ENCODE measurements at regions not wholly inside any gene's neighbourhood (a gene's known extent, or its start where the extent isn't known, plus 50 kb on each side); places are given as distances from the start of the nearest gene placed in this dataset.
"Not testable (repeated sequence)": the region's sequence is repeated elsewhere in the genome, so short reads cannot be mapped to it uniquely, and the experiment has no call there.

DNA sequence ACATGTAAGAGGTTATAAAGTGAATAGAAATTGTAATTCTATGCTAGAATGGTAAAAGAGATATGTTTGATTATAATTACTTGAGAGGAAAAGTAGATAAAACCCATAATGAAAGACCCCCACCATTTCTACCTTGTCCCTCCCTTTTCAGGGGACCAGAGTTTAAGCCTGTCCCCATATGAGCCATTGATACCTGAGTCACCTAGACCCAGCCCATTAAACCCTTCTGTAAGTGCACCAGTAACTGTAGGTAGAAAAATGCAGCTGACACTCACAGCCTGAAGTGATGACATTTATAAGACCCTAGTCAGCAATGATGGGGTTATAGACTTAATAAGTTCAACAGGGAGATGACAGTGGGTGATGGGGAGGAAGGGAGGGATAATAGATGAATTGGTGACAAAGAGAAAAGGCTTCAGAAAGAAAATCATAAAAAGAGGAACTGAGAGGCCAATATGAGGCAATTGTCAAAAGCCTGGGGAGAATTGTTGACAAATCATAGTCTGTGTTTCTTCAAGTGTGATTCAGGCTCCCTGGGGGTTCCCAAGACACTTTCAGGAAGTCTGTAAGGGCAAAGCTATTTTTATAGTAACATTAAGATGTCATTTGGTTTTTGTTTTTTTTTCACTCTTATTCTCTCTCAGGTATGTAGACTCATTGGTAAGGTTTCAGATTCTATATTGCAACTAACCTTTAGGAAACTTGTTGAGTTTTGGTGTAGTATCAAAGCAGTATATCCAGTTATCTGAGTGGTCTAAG lies 544.2 kb downstream of the SATB2 start:
- DNase-seq (ENCODE audit: low read depth): no peak

DNA sequence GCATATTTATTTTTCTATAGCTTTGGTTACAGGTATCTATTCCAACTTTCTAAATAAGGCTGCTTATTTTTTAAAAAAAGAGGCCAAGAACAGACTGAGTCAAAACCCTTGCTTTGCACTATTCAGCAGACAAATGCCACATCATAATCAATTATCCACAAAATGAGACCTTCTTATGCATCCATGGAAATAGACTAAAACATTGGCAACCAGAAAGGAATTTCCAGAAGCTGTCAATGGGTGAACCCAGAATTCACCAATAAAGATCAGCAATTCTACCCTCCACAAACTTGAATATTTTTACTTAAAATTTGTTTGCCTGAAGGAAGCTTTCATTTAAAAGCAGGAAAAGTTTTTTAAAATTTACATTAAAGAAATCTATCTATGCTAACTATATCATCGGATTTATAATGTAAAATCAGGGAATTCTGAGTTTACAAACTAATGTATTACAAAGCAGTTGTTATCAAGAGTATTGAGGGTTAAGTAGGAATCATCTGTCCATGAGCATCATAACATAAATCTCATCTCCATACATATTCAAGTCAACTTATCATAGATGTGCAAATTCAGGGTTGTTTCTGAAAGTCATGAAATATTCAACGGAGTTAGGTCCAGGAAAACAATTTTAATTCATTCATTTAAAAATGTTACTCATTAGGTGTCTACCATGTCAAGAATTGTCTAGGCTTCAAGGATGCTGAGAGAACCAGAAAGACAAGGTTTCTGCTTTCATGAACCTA lies 548.0 kb downstream of the SATB2 start:
- no peak for DNase-seq (ENCODE audit: low read depth)

GRCh38 chr2:198905881-198906612 lies 551.7 kb downstream of the SATB2 start:
- no peak for DNase-seq (ENCODE audit: low read depth)

DNA sequence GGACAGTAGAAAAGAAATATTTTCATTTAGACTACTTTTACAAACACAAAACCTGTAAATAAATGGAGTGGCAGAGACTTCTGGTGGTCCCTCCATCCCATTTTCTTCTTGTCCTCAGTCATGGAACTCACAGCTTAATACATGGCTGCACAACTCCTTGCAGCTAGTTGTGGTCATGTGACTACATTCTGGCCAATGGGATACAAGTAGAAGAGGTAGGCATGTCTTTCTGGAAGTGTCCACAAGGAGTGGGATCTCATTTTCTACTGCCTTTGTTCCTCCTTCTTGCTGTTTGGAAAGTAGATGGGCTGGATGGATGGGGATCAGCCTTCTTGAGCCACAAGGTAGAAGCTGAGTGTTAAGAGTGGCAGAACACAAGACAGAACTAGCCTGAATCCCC lies 555.8 kb downstream of the SATB2 start:
- DNase-seq (ENCODE audit: low read depth): no peak

- no peak for DNase-seq (ENCODE audit: low read depth)
Observed at GRCh38 chr2:198900141-198900540, 557.6 kb downstream of the SATB2 start.

GRCh38 chr2:198890490-198890889 lies 567.2 kb downstream of the SATB2 start:
- no peak for DNase-seq (ENCODE audit: low read depth)

GRCh38 chr2:198883604-198884003 lies 574.1 kb downstream of the SATB2 start:
- DNase-seq (ENCODE audit: low read depth): no peak

DNA sequence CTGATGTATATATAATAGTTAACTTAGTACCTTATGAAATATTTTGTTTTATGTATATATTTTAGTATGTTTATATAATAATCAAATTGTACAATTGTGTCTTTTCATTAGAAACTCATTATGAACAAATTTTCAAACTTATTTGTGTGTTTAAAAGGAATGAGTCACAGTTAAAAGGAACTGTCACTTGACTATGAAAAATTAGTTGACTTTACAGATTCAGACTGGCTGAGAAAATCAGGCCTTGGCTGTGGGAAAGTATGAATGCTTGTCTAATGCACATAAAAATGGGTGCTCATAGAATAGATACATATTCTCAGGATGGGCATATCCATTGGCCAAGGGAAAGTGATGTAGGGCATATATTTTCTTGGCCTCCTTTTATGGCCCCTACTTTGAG lies 576.8 kb downstream of the SATB2 start:
- no peak for DNase-seq (ENCODE audit: low read depth)

DNA sequence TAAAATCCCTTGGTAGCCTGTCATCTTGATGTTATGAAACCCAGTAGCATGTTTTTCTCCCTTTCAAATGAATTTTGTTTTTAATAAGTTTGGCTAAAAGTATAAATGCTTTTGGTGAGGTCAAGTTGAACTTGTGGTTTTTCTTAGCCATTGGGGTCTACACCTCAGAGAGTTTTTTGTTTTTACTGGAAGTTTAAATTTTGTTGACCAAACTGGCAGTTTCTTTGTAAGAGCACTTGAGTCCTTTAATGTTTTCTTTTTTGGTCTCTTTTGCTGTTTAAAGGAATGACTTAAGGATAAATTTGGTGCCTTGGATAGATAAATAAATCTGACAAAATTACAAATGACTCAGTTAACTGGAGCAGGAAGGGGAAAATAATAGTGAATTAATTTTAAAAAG lies 577.3 kb downstream of the SATB2 start:
- no peak for DNase-seq (ENCODE audit: low read depth)

GRCh38 chr2:198874472-198874858 lies 583.3 kb downstream of the SATB2 start:
- no peak for DNase-seq (ENCODE audit: low read depth)

DNA sequence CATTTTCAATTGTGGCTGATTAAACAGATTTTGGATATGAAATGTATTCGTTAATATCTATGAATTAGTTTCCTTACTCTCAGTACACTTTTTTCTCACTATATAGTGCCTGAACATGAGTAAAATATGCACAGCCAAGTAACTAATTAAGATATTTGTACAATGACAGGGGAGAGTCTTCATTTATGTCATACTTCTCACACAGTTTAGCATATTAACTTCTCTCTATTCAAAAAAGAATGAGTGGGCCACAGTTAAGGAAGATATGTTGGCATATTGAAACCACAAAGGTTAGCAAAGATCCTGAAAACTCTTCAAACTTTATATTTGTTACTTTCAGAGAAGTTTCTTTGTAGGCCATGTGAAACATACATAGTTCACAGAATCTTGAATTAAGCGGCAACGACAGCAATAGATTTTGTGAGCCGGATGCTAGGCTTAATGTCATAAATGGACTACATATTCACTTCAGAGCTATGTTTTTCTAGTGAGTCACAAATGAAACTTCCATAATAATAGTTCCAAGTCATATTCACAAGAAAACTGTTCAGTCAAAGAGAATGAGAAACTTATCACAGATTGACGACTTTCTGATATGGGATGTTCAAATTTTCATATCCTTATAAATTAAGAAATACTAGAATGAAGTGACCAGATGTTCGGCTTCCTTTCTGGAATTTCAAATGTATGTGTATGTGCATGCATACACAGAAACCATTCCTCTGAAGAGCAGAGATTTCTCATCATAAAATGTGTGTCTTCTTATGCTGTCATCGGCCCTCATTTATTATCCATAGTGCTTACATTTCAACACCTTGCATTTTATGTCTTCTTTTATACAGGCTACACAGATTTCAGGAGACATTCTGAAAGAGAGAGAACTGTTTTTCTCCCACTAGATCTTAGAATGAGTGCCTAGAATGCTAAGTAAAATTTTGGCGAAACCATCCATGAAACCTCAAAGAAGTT lies 584.0 kb downstream of the SATB2 start:
- DNase-seq (ENCODE audit: low read depth): no peak

GRCh38 chr2:198863655-198864054 lies 594.1 kb downstream of the SATB2 start:
- no peak for DNase-seq (ENCODE audit: low read depth)

GRCh38 chr2:198861080-198861479 lies 596.7 kb downstream of the SATB2 start:
- DNase-seq (ENCODE audit: low read depth): no peak

DNA sequence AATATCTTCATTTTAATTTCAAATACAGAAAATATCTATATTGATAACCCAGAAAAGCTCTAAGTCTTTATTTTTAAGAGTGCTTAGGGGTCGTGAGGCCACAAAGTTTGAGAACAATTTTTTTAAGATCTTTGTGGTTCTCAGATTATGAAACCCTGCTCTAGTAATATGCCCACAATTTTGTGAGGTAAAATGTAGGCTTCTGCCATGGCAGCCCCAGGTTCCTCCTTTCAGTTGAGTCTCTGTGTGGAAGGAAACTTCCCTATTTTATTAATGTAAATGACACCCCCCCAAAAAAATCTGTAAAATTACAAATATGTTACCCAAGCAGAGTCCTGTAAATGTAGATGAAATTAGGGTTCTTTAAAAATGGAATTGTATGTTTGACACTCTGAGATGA lies 600.5 kb downstream of the SATB2 start:
- no peak for DNase-seq (ENCODE audit: low read depth)

- DNase-seq (ENCODE audit: low read depth): not testable (repeated sequence)
Observed at GRCh38 chr2:198855746-198856145, 602.0 kb downstream of the SATB2 start.

GRCh38 chr2:198852248-198852647 lies 605.5 kb downstream of the SATB2 start:
- DNase-seq (ENCODE audit: low read depth): no peak

DNA sequence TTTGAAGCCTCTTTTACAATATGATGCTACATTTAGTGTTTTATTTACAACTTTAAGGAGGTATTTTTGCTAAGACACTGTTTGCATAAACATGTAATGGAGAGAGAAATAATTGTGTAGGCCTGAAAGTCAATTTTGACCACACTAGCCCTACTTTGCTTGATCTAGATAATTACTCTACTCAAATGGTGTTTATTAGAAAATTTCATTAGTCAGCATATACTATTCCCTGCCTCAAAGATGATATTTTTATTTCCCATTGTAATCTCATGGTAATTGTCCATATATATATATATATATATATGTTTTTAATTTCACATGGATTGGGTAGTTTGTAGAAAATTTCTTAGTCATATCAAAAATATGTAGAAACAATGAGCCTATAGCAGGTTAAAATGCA lies 632.2 kb downstream of the SATB2 start:
- DNase-seq (ENCODE audit: low read depth): no peak

DNA sequence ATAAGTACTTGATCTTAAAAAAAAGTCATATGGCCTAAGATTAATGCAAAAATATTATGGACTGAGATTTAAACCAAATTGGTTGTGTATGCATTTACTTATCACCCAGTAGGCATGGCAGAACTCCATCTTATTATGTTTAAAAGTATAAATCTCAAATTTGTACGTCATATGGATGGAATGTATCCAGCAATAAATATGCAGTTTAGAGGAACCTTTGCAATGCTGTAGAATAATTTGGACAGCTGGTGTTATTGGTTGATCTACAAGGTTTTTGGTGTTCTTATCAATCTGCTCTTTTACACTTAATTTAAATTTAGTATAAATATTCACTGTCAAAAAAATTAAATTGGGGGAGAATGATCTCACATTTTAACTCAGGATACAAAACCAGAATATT lies 640.2 kb downstream of the SATB2 start:
- no peak for DNase-seq (ENCODE audit: low read depth)

GRCh38 chr2:198815626-198816025 lies 642.1 kb downstream of the SATB2 start:
- DNase-seq (ENCODE audit: low read depth): no peak

- no peak for DNase-seq (ENCODE audit: low read depth)
Observed at GRCh38 chr2:198811198-198811597, 646.5 kb downstream of the SATB2 start.

- no peak for DNase-seq (ENCODE audit: low read depth)
Observed at GRCh38 chr2:198809976-198810375, 647.8 kb downstream of the SATB2 start.

DNA sequence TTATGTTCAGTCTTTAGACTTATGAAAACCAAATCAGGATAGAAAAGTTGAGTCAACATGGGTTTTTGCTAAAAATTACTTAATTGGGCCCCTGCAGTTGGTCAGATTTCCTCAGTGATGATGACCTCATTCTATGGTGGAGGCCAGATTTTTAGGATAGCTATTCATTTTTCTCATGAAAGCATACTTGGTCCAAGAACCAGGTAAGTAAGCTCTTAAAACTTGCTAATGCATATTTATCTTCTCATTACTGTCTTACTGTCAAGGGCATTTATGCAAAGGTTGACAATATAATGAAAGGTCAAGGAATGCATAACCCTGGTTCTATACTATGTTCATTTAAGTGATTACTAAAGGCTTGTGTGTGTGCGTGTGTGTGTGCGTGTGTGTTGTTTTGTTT lies 650.6 kb downstream of the SATB2 start:
- no peak for DNase-seq (ENCODE audit: low read depth)

Measured in stimulated activated CD8-positive, alpha-beta memory T cell treated with anti-CD3 and anti-CD28 coated beads, Interleukin-15, amount 100 ng/mL, for 1 hour (primary cell).